Cerebellar cortex (tissue), 1 donor: ENCODE measurements at regions not wholly inside any gene's neighbourhood (a gene's known extent, or its start where the extent isn't known, plus 50 kb on each side); places are given as distances from the start of the nearest gene placed in this dataset.
"Not testable (repeated sequence)": the region's sequence is repeated elsewhere in the genome, so short reads cannot be mapped to it uniquely, and the experiment has no call there.

Experiments used
- DNase-seq: peaks from one replicate; pipeline ENCODE4 v3.0.0-alpha.2; 2015; ENCODE audit warnings: low spot score

DNA sequence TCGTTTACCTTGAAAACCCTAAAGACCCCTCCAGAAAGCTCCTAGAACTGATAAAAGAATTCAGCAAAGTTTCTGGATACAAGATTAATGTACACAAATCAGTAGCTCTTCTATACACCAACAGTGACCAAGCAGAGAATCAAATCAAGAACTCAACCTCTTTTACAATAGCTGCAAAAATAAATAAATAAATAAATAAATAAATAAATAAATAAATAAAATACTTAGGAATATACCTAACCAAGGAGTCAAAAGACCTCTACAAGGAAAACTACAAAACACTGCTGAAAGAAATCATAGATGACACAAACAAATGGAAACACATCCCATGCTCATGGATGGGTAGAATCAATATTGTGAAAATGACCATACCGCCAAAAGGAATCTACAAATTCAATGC is 186.8 kb upstream of the EOLA2 start:
- DNase-seq: not testable (repeated sequence)

DNA sequence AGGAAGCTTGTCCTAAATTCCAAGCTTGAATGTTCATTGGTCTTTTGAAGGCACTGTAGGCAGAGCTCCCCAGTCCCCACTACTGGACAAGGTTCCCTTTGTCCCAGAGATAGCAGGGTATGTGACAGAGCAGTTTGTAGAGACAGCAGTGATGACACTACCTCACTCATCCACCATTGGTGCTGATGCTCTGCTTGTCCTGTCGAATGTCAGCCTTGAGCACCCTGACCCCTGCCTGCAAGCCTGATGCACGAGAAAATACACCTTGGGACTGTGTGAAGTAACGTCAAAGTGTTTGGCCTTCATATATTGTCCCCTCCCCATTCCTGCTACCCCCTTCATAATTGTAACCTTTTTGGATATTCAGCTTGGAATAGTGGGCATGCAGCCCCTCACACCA is 188.9 kb upstream of the EOLA2 start:
- DNase-seq: no peak

DNA sequence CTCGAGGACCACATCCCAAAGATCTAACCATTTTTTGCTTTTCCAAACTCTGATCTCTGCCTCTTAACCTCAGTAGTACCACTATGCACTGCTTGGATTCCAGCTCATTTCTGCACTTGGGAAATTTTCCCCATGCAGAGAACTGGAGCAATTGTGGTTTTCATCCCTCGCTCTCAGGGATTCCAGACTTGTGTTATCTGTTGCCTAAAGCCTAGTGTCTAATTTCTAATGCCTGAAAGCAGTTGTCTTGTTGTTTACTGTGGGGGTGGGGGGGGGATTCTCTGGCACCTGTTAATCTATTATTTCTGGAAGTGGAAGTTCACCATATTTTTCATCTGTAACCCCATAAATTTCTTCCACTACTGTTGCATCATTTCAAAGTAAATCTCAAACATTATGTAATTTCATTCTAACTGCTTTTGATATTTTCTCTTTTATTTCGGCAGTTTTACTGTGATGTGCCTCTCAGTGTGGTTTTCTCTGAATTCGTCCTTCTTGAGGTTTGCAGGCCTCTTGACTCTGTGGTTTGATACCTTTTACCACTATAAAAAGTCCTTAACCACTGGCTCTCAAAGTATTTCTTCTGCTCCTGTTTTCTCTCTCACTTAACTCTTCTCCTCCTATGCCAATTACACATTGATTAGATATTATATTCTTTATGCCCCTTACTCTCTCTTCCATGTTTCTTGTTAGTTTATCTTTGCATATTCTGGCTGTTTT is 205.6 kb upstream of the EOLA2 start:
- no peak for DNase-seq

DNA sequence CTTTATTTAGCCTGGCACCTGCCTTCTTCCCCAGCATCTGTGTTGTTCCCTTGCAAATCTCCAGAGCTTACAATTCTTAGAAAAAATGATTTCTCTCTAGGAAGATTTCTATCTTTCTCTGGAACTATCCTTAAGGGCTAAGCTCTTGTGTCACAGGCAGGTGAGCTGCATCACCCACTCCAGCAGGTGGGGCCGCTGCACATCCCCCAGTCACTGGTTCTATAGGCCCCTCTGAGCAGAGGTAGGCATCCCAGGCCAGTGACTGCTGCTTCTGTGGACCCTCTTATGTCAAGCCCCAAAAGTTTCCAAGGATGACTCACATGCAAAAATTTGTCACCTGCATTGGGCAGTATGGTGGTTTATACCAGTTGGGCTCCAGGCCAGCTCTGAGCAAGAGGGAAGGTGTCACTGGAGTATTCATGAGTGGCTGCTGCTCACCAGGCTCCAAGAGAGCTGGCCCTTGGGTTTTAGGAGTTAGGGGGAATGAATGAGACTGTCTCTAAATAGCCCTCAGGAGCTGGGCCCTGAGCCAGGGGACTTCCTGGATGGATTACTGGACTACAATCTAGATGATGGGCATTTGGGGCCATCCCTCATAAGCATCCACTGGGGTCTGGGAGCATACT is 208.1 kb upstream of the EOLA2 start:
- DNase-seq: no peak

DNA sequence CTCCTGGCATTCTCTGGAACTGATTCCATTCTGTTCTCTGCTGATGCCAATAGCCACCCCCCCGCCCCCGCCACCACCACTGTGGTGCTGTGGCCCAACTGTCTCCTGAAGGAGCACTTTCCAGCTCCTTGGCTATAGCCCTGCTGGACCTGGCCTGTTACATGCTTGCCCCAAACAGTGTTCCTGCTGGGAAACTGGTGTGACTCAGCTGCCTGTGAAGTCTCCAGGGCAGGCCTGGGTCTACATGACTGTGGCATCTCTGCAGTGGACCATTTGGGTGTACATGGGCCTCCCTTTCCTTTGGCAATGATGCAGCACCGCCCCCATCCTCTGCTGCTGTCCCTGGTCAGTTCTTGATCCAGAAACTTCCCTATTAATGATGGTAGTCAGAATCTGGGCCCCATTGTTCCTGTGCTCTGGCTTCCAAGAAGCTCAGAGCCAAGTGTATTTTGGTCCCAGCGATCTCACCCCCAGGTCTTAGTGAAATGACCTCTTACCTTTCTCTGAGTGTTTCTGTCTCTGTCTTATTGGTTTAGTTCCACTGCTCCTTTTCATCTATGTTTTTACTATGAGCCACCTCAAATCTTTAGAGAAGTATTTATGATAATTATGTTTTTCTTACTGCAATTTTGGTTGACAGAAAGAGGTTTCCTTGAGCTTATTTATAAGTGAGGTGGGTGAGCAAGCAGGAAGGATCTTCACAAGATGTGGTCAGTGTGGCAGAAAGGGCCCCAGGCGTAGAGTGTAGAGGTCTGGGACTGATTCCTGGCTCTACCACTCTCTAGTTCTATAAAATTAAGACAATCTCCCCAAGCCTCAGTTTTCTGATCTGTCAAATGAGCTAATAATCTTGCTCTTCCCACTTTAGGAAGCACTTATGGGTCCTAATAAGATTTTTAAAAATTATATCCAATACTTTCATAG is 210.7 kb upstream of the EOLA2 start:
- no peak for DNase-seq

- peak; percentile 3 for DNase-seq
Observed at GRCh38 chrX:150150076-150150779, 211.9 kb upstream of the EOLA2 start.

- DNase-seq: no peak
Observed at GRCh38 chrX:150150780-150151125, 212.4 kb upstream of the MAMLD1 start.

DNA sequence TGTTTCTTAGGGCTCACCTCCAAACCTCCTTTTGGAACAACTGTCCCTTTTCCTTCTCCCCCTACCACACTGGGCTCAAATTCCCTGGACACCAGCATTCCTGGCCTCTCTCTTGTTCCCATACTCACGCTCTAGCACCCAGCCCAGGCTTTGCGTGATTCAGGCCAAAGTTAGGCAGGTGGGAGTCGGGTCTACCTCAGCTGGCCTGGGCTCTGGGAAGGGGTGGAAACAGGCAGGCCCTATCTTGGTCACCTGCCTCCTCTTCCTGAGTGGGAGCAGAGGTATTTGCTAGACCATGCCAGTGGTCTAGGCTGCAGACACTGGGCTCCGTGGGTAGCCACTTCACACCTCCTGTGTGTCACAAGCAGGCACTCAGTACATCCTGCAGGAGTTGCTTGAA is 211.1 kb upstream of the MAMLD1 start:
- no peak for DNase-seq

DNA sequence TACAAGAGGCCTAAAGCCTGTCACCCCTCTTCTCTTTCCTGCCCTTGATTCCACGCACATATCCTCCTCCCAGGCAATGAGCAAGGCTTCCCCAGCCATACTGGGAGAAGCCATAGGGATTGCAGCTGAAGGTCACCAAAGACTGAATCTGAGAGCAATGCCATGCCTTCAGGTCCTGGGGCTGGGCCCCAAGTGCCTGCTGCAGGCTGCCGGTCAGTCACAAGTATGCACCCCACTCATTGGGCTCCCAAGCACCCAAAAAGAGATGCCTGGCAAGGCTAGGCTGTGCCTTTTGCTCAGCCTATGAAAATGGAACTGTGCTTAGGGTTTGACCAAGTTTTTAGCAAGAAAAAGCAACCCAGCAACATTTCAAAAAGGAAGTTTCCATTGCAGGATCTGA is 210.6 kb upstream of the MAMLD1 start:
- no peak for DNase-seq

DNA sequence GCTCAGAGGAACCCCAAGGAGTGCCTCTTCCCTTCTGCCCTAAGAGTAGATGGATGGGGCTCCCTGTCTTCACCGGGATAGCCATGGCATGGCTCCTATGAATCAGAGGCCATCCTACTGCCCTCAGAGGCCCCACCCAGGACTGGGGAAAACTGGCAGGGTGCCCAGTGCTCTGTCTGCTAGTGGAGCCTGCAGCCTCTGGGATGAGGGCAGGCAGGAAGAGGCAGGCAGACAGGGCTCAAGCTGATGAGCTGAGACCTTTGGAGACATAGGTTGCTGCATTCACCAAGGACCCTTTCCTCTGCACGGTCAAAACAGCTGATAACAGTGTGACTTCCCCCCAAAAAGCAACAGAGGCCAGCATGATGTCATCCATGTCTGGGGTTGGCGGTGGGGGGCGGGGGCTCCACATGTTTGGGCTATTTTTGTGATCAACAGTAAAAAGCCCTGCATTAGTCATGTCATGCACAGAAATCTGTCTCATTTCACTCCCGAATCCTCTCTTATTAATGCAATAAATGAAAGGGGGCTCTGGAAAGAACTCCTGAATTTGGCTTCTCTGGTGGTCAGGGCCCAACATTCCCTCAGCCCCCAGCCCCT is 207.6 kb upstream of the MAMLD1 start:
- no peak for DNase-seq

- DNase-seq: no peak
Observed at GRCh38 chrX:150156615-150157014, 206.5 kb upstream of the MAMLD1 start.

DNA sequence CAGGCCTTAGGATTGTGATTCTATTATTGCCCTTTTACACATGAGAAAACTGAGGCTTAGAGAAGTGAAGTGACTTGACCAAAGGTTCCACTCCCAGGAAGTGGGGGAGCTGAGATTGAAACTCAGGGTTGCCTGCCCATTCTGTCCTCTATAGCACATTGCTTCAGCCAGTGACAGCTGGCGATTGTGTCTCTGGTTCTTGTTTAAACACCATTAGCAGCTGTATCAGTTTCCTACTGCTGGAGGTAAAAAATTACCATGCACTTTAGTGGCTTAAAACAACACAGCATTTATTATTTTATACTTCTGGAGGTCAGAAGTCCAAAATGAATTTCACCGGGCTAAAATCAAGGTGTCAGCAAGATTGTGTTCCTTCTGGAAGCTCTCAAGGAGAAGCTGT is 205.8 kb upstream of the MAMLD1 start:
- DNase-seq: no peak

DNA sequence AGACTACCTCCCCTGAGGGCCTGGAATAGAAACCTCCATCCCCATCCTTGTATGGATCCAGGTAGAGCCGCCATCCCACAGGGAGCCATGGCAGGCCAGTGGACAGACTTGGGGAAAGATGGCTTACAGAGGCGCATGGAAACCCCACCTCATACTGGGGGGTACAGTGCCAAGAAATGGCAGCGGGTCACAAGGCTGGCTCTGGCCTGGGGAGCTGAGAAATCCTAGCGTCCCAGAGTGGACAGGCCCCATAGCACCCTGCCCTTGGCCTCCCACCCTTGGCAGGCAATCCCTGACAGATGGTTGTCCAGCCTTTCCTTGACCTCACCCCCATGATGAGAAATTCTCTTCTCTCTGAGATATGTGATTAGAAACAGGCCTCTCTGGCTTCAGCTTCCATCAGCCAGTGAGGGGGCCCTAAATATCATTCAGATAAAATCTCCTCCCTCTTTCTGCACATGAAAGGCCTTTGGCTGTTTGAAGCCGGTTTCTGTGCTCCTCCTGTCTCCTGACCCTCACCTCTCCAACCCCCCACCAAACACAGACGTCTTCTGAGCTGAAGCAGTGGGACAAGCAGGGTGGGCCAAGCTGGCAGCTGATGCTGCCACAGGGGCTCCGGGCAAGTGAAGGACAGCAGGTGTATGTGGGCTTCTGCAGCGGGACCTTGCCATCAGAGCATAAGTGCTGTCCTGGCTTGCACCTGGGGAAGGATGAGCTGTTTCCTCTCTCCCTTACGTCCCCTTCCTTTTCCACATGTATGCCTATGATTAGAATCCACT is 204.4 kb upstream of the MAMLD1 start:
- no peak for DNase-seq

DNA sequence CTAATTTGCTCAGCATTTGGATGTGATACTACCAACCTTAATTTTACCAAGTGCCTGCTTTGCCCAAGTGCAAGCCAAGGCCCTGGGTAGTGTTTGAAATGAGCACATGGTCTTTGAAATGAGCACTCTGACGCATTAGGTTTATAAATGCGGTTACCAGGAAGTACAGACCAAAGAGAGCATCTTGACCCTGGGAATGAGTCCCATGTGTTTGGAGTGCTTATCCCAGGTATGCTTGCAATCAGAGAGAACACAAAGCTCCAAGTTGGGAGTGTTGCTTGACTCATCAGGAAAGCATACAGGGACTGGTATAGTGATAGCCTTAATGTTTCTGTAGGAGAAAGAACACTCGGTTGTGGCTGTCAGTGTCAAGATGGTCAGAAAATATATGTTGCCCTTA is 203.6 kb upstream of the MAMLD1 start:
- no peak for DNase-seq

GRCh38 chrX:150160656-150161055 is 202.5 kb upstream of the MAMLD1 start:
- no peak for DNase-seq

- DNase-seq: no peak
Observed at GRCh38 chrX:150161193-150161592, 201.9 kb upstream of the MAMLD1 start.

DNA sequence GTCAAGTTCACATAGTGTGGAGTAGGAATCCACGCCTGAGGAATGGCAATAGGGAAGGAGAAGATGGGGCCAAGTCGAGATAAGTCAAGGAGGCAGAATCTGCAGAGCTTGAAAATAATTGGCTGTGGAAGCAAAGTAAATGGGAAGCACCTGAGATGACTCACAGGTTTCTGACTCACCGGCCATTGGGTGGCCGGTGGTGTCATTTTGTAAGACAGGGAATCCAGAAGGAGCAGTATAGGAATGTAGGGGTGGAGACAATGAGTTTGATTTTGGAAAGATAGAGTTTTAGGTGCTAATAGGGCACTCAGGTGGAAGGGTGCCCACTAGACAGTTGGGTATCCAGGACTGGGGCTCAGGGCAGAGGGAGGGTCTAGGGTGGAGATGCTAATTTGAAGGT is 201.0 kb upstream of the MAMLD1 start:
- no peak for DNase-seq

GRCh38 chrX:150163221-150163930 is 199.7 kb upstream of the MAMLD1 start:
- no peak for DNase-seq

DNA sequence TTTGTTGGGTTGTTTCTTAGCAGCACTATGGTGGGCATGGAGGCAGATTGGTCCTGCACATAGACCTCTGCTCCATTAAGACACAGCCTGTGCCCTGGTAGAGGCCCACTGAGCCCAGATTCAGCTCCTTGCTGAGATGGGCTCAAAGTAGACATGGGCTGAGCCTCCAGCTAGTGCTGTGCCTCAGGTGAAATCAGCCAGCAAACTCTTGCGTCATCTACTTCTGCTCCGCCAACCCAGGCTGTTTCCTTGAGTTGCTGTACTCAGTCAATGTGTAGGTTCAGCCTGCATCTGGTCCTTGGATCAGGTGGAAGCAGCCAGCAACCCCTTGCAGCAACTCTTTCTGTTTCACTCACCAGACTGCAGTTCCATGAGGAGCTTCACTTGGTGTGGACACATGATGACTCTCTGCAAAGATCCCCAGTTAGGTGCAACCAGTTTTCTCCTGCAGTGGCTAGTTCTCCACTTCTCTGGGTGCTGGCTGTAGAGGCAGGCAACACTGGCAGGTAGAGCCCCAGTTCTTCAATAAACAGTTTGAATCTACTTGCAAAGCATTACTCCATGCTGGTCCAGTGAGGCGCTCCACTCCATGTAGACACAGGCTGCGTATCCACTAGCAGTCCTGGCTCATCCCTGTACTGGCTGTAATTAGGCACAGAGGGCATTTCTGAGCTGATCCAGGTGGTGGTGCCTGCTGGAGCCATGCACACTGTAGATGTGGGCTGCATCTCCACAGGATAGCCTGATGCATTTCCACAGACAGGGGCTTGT is 199.0 kb upstream of the MAMLD1 start:
- no peak for DNase-seq
